ENCODE measurements at regions not wholly inside any gene's neighbourhood (a gene's known extent, or its start where the extent isn't known, plus 50 kb on each side); places are given as distances from the start of the nearest gene placed in this dataset.
"Not testable (repeated sequence)": the region's sequence is repeated elsewhere in the genome, so short reads cannot be mapped to it uniquely, and the experiment has no call there.

- not testable (repeated sequence) for TF ChIP-seq POLR2A (IDR thresholded peaks at IDR 0.05)
- TF ChIP-seq, protein P1, sequence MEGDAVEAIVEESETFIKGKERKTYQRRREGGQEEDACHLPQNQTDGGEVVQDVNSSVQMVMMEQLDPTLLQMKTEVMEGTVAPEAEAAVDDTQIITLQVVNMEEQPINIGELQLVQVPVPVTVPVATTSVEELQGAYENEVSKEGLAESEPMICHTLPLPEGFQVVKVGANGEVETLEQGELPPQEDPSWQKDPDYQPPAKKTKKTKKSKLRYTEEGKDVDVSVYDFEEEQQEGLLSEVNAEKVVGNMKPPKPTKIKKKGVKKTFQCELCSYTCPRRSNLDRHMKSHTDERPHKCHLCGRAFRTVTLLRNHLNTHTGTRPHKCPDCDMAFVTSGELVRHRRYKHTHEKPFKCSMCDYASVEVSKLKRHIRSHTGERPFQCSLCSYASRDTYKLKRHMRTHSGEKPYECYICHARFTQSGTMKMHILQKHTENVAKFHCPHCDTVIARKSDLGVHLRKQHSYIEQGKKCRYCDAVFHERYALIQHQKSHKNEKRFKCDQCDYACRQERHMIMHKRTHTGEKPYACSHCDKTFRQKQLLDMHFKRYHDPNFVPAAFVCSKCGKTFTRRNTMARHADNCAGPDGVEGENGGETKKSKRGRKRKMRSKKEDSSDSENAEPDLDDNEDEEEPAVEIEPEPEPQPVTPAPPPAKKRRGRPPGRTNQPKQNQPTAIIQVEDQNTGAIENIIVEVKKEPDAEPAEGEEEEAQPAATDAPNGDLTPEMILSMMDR (IDR thresholded peaks at IDR 0.05) = not testable (repeated sequence)
Observed at GRCh38 chr21:8205892-8206188, 2315.5 kb upstream of the TPTE start.

Measured in thyroid gland (tissue), 4 donors.